Gastrocnemius medialis (tissue), 4 donors: ENCODE measurements at regions not wholly inside any gene's neighbourhood (a gene's known extent, or its start where the extent isn't known, plus 50 kb on each side); places are given as distances from the start of the nearest gene placed in this dataset.

Experiments used
- POLR2A ChIP-seq, 2 donors: fragments of 450-650 bp; IDR thresholded peaks; one replicate each; pipeline ENCODE4 v1.6.1; 2017; ENCODE audit warnings: antibody characterized with exemption in 2 of 2, mild to moderate bottlenecking in 2 of 2, moderate library complexity in 2 of 2
- TF ChIP-seq, protein P1 (sequence below), 5 experiments: fragments of 450-650 bp in 3 of 5; fragments of 200-600 bp in 2 of 5; sonication (generic) in 2 of 5; IDR thresholded peaks in 4 of 5; conservative IDR thresholded peaks in 1 of 5; 1 replicate in 4 of 5; 2 replicates in 1 of 5; pipeline ENCODE4 v1.5.1; 2016 to 2019; ENCODE audit warnings: antibody characterized with exemption in 5 of 5, mild to moderate bottlenecking in 3 of 5, moderate library complexity in 3 of 5

- TF ChIP-seq, protein P1, sequence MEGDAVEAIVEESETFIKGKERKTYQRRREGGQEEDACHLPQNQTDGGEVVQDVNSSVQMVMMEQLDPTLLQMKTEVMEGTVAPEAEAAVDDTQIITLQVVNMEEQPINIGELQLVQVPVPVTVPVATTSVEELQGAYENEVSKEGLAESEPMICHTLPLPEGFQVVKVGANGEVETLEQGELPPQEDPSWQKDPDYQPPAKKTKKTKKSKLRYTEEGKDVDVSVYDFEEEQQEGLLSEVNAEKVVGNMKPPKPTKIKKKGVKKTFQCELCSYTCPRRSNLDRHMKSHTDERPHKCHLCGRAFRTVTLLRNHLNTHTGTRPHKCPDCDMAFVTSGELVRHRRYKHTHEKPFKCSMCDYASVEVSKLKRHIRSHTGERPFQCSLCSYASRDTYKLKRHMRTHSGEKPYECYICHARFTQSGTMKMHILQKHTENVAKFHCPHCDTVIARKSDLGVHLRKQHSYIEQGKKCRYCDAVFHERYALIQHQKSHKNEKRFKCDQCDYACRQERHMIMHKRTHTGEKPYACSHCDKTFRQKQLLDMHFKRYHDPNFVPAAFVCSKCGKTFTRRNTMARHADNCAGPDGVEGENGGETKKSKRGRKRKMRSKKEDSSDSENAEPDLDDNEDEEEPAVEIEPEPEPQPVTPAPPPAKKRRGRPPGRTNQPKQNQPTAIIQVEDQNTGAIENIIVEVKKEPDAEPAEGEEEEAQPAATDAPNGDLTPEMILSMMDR (IDR thresholded peaks at IDR 0.05 in 4 of 5, conservative IDR thresholded peaks at IDR 0.05 in 1 of 5) = no peak
- TF ChIP-seq POLR2A (IDR thresholded peaks at IDR 0.05) = no peak
These were observed 422.0 kb downstream of the CTTN start for GRCh38 chr11:70820311-70820710.
